Upper lobe of left lung (tissue), 4 donors: ENCODE measurements at regions not wholly inside any gene's neighbourhood (a gene's known extent, or its start where the extent isn't known, plus 50 kb on each side); places are given as distances from the start of the nearest gene placed in this dataset.

Source experiments
- POLR2AphosphoS5 ChIP-seq, 2 donors: sonication (generic); formaldehyde crosslinking; IDR thresholded peaks; one replicate each; pipeline ENCODE4 v1.5.1; 2017; ENCODE audit warnings: antibody characterized with exemption in 2 of 2
- TF ChIP-seq, protein P1 (sequence below), 6 experiments: fragments of 450-650 bp in 4 of 6; fragments of 200-600 bp in 2 of 6; sonication (generic) in 2 of 6; IDR thresholded peaks; one replicate each; pipeline ENCODE4 v1.5.1; 2016 to 2019; ENCODE audit warnings: antibody characterized with exemption in 6 of 6

DNA sequence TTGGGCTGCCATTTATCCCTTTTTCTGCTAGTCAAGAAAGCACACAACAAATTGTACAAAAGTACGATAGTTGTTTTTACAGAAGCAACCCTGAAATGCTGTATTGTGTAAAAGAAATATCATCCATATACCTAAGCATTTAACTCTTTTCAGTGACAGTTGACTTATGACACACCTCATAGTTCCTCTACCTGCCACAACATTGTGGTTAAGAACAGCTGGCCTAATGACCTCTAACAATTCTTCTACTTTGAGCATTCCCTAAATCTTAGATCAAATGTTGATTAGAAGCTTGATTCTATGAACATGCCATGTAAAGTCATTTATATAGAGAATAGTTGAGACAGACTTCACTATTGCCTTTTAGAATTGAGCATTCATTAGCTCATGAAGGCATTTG, 165.9 kb upstream of the SETBP1 start:
- TF ChIP-seq, protein P1, sequence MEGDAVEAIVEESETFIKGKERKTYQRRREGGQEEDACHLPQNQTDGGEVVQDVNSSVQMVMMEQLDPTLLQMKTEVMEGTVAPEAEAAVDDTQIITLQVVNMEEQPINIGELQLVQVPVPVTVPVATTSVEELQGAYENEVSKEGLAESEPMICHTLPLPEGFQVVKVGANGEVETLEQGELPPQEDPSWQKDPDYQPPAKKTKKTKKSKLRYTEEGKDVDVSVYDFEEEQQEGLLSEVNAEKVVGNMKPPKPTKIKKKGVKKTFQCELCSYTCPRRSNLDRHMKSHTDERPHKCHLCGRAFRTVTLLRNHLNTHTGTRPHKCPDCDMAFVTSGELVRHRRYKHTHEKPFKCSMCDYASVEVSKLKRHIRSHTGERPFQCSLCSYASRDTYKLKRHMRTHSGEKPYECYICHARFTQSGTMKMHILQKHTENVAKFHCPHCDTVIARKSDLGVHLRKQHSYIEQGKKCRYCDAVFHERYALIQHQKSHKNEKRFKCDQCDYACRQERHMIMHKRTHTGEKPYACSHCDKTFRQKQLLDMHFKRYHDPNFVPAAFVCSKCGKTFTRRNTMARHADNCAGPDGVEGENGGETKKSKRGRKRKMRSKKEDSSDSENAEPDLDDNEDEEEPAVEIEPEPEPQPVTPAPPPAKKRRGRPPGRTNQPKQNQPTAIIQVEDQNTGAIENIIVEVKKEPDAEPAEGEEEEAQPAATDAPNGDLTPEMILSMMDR (IDR thresholded peaks at IDR 0.05), result no peak
- TF ChIP-seq POLR2AphosphoS5 (IDR thresholded peaks at IDR 0.05), result no peak
